ENCODE measurements at regions not wholly inside any gene's neighbourhood (a gene's known extent, or its start where the extent isn't known, plus 50 kb on each side); places are given as distances from the start of the nearest gene placed in this dataset.

DNA sequence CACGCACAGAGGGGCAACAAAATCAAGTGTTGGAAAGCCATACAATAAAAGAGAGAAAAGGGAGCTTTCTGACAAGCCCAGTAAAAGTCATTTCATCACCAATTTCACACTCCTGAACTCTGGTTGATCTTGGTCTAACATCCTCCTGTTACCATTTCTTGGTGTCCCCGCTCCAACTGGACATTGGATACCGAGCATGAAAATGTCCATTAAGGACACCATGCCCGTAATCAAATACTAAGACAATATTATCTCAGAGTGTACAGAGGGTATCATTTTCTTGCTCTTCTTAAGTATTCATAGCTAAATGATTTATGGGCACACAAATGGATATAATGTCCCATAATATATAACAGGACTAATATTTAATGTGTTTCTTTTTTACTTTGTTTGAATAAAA, 218.9 kb downstream of the EPHA4 start:
- ATAC-seq (replicated peaks; ENCODE audit: extremely low read depth, poor library complexity, severe bottlenecking) (no peak), DNase-seq (ENCODE audit: low spot score in 2 of 2) (no peak)
- Mint-ChIP-seq H3K4me1 (no peaks in the 10 kb centered on the region), H3K36me3 (ENCODE audit: insufficient read depth) (no peaks in the 10 kb centered on the region), H3K4me3 (no peak overlapping the region), H3K27me3 (peaks cover 45% of the 10 kb centered on the region), H3K9me3 (no peaks in the 10 kb centered on the region), H3K27ac (ENCODE audit: low read depth) (no peak overlapping the region)

DNA sequence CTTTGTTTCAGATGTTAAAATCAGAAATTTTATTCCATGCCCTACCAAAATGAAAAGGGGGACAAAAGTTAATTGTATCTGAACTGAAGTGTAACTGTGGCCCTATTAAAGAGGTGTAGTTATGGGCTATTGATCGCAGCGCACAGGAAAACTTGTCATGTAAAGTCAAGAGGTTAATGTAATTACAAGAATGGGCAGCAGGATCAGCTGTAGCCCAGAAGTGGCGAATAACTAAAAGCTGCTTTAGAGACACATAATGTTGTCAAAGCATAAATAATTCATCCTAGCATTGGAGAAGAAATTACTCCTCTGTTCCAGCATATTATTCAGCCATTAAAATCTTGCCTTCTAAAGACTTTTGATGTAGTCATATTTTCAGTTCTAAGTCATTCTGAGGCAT, 211.8 kb downstream of the EPHA4 start:
- no peak for DNase-seq (ENCODE audit: low spot score in 2 of 2)
- Mint-ChIP-seq H3K4me3 (no peak overlapping the region), H3K4me1 (no peaks in the 10 kb centered on the region), H3K36me3 (ENCODE audit: insufficient read depth) (no peaks in the 10 kb centered on the region), H3K27me3 (peaks cover 24% of the 10 kb centered on the region), H3K9me3 (no peaks in the 10 kb centered on the region), H3K27ac (ENCODE audit: low read depth) (no peak overlapping the region)
- ATAC-seq (replicated peaks; ENCODE audit: extremely low read depth, poor library complexity, severe bottlenecking), result no peak

DNA sequence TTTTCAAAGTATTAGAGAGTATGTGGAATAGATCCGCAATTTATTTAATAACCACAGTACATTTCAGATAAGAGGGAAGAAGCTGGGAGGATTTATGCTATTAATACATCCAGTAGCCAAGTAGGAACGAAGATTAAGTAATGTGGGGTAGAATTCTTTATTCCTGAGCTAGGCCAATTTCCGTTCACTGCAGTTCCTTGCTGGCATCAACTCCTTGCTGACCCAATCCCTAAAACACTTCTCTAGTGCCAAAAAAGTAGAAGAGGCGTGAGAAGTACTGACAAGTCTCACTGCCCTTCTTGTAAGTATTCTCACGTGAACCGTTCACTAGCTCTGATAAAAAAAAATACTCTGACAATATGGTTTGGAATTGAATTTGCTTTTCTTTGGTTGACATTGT, 211.4 kb downstream of the EPHA4 start:
- ATAC-seq (replicated peaks; ENCODE audit: extremely low read depth, poor library complexity, severe bottlenecking), result no peak
- no peak for DNase-seq (ENCODE audit: low spot score in 2 of 2)
- peaks cover 20% of the 10 kb centered on the region for H3K27me3 Mint-ChIP-seq
- H3K4me3 Mint-ChIP-seq, result no peak overlapping the region
- no peaks in the 10 kb centered on the region for H3K36me3 Mint-ChIP-seq (ENCODE audit: insufficient read depth)
- H3K27ac Mint-ChIP-seq (ENCODE audit: low read depth), result no peak overlapping the region
- H3K9me3 Mint-ChIP-seq, result no peaks in the 10 kb centered on the region
- no peaks in the 10 kb centered on the region for H3K4me1 Mint-ChIP-seq

DNA sequence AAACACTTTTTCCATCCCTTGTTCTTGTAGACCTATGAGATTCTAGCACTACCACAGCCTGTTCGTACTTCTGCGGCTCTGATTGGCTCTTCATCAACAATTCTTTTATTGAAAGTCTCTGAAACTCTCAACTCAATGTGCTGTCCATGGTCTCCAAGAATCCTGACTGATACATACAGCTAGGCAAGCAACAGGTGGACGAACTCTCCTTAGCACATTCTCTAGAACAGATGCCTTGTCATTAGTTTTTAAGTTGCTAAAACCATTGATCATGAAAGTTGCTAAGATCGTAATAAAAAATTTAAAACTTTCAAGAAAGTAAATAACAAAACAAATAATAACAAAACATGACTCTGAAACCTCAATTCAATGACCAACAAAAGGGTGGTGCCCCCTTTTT, 210.5 kb downstream of the EPHA4 start:
- Mint-ChIP-seq H3K27ac (ENCODE audit: low read depth) (no peak overlapping the region), H3K27me3 (peaks cover 11% of the 10 kb centered on the region), H3K4me3 (no peak overlapping the region), H3K4me1 (no peaks in the 10 kb centered on the region), H3K36me3 (ENCODE audit: insufficient read depth) (no peaks in the 10 kb centered on the region), H3K9me3 (no peaks in the 10 kb centered on the region)
- no peak for DNase-seq (ENCODE audit: low spot score in 2 of 2)
- no peak for ATAC-seq (replicated peaks; ENCODE audit: extremely low read depth, poor library complexity, severe bottlenecking)

DNA sequence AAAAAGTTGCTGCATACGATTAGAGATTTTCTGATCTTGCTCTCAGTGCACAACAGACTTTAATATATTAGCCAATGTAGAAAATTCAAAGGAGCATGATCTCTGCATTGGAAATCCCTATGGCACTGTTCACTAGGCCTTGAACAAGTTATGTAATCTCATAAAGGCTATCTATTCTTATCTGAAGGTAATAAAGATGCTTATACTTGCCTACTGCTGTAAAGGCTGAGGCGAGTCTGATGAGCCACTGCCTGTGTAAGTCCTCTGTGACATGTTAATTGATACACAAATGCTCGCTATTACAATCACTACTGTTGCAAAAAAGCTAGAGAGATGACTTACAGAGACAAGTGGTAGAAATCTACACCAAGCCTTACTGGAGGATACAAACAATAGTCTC, 207.4 kb downstream of the EPHA4 start:
- H3K36me3 Mint-ChIP-seq (ENCODE audit: insufficient read depth), result no peaks in the 10 kb centered on the region
- peak overlapping the region; percentile 1 for H3K27ac Mint-ChIP-seq (ENCODE audit: low read depth)
- peaks cover 11% of the 10 kb centered on the region for H3K27me3 Mint-ChIP-seq
- DNase-seq (ENCODE audit: low spot score in 2 of 2) (no peak), ATAC-seq (replicated peaks; ENCODE audit: extremely low read depth, poor library complexity, severe bottlenecking) (no peak)
- no peaks in the 10 kb centered on the region for H3K9me3 Mint-ChIP-seq
- H3K4me1 Mint-ChIP-seq, result no peaks in the 10 kb centered on the region
- no peak overlapping the region for H3K4me3 Mint-ChIP-seq

All from central memory CD8-positive, alpha-beta T cell (primary cell).